Heart right ventricle (tissue), 16 donors: ENCODE measurements at regions not wholly inside any gene's neighbourhood (a gene's known extent, or its start where the extent isn't known, plus 50 kb on each side); places are given as distances from the start of the nearest gene placed in this dataset.

ENCODE experiments used
- ATAC-seq, 8 donors: fragments of 200-7000 bp; cut with Tn5 transposase; one replicate each; pipeline ENCODE4 v1.9.1; 2020; ENCODE audit warnings: mild to moderate bottlenecking in 8 of 8, moderate library complexity in 8 of 8, moderate number of reproducible peaks in 1 of 8
- DNase-seq, 2 donors: peaks; one replicate each; pipeline ENCODE4 v3.0.0-alpha.2; 2020
- H3K27ac ChIP-seq, 10 donors: fragments of 200-600 bp; sonication (generic) in 2 of 10; one replicate each; pipeline versions ENCODE4 v1.5.0 to v1.8.0; 2020 to 2022; ENCODE audit warnings: mild to moderate bottlenecking in 3 of 10
- H3K27me3 ChIP-seq, 7 donors: fragments of 200-600 bp; one replicate each; pipeline ENCODE4 v1.8.0; 2021 to 2022; ENCODE audit warnings: mild to moderate bottlenecking in 2 of 7
- H3K36me3 ChIP-seq, 9 donors: fragments of 200-600 bp; sonication (generic) in 1 of 9; one replicate each; pipeline versions ENCODE4 v1.5.0 to v1.8.0; 2020 to 2022; ENCODE audit warnings: mild to moderate bottlenecking in 2 of 9
- H3K4me1 ChIP-seq, 9 donors: fragments of 200-600 bp; sonication (generic) in 1 of 9; one replicate each; pipeline versions ENCODE4 v1.5.0 to v1.8.0; 2020 to 2022; ENCODE audit warnings: mild to moderate bottlenecking in 4 of 9
- H3K4me3 ChIP-seq, 10 donors: fragments of 200-600 bp; sonication (generic) in 2 of 10; one replicate each; pipeline versions ENCODE4 v1.5.0 to v1.8.0; 2020 to 2022; ENCODE audit warnings: mild to moderate bottlenecking in 7 of 10, moderate library complexity in 2 of 10
- H3K9me3 ChIP-seq, 11 donors: fragments of 200-600 bp in 10 of 11; sonication (generic) in 2 of 11; one replicate each; pipeline versions ENCODE4 v1.5.0 to v1.8.0; 2013 to 2022; ENCODE audit warnings: mild to moderate bottlenecking in 2 of 11, control low read depth in 1 of 11, moderate library complexity in 1 of 11
- CTCF ChIP-seq, 9 donors: fragments of 200-600 bp; sonication (generic) in 2 of 9; IDR thresholded peaks; one replicate each; pipeline versions ENCODE4 v1.5.0 to v1.8.0; 2021 to 2022; ENCODE audit warnings: antibody characterized with exemption in 9 of 9, mild to moderate bottlenecking in 5 of 9, moderate library complexity in 1 of 9
- WGBS, 2 donors: extraction: QIAGEN DNeasy Blood & Tissue Kit; methylation state at CpG; one replicate each; pipeline ENCODE4 v1.1.7; 2013; ENCODE audit warnings: inconsistent platforms in 1 of 2; 5-methylcytosine and 5-hydroxymethylcytosine counted together
- intact Hi-C, 10 donors: fragments of 100-400 bp; cut with DNase I; formaldehyde crosslinking; loops; one replicate each; pipeline versions ENCODE4 v1.11.1 to v1.14.2; 2022
- donor health status: Arrhythmogenic right ventricular cardiomyopathy.
- donor health status: ischemic (EF 13 %, LVEDD 7.1; RV severe dilation, severe dysfunction).
- donor health status: healthy with polysubstance abuse.
- donor health status: DM: no; HTN: yes; CAD: no.
- donor health status: DM: no; HTN: no; CAD: no.
- donor health status: ischemic (EF 25% LVEDD 6.9; RV normal size, moderate dysfunction).
- donor health status: ischemic (EF 25% LVEDD 5.7; RV mildly dilated, moderate dysfunction).
- donor health status: healthy.
- donor health status: DM: yes; HTN: yes; CAD: no.
- donor health status: Ischemic cardiomyopathy.
- donor health status: ischemic (EF 35%, LVEDD 5.7; RV mildly dilated, moderate dysfunction).
- donor health status: nonischemic (EF 11% LVEDD 7.7; RV severe dilation, severe dysfunction).
- donor health status: DM: yes; HTN: yes; CAD: no.
- donor health status: PGD.
- donor health status: ischemic (EF 29% LVEDD 5.4; RV normal size, mild dysfunction).
- donor health status: nonischemic (EF 23%, LVEDD 6.1; RV moderate dilation, normal function).

DNA sequence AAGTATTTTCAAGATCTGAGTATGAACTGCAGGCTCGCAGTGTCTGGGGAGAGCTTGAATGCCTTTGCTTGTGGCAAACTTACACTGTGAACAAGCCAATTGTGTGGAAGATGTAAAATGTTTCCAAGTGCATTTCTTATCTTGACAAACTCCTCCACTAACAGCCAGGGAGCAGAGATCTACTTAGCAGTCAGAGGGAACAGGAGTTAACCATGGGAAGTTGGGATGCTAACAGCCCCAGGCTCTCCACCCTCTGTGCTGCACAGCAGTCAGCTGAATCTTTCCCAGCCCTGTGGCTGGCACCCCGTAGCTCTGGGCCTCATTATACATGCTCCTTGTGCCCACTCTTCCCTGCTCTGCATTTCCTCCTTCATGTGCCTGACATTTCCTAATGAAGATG, 450.2 kb downstream of the TSN start:
- DNase-seq, result no peak
- intact Hi-C loops, result no loop called here
- H3K36me3 ChIP-seq, result no peaks in the 10 kb centered on the region
- peaks cover 0 to 6% (median 0%) of the 10 kb centered on the region in 9 donors for H3K4me1 ChIP-seq
- no peak overlapping the region for H3K27ac ChIP-seq
- no peak overlapping the region for H3K4me3 ChIP-seq
- H3K9me3 ChIP-seq, result no peaks in the 10 kb centered on the region
- 47 to 53% methylated on average over 2 of the region's 2 CpGs for WGBS, 2 donors
- TF ChIP-seq CTCF (IDR thresholded peaks at IDR 0.05), result no peak
- no peak for ATAC-seq
- H3K27me3 ChIP-seq, result peaks cover 0 to 15% (median 0%) of the 10 kb centered on the region in 7 donors

GRCh38 chr2:122206101-122206500, 450.6 kb downstream of the TSN start:
- H3K9me3 ChIP-seq, result no peaks in the 10 kb centered on the region
- WGBS, 2 donors, result 60 to 82% methylated on average over 3 of the region's 3 CpGs
- H3K4me1 ChIP-seq, result peaks cover 0 to 6% (median 0%) of the 10 kb centered on the region in 9 donors
- DNase-seq (no peak), ATAC-seq (no peak)
- TF ChIP-seq CTCF (IDR thresholded peaks at IDR 0.05), result no peak
- peaks cover 0 to 15% (median 0%) of the 10 kb centered on the region in 7 donors for H3K27me3 ChIP-seq
- H3K4me3 ChIP-seq, result no peak overlapping the region
- intact Hi-C loops, result no loop called here
- no peaks in the 10 kb centered on the region for H3K36me3 ChIP-seq
- no peak overlapping the region for H3K27ac ChIP-seq

- Histone ChIP-seq H3K27ac (no peak overlapping the region), H3K36me3 (no peaks in the 10 kb centered on the region), H3K9me3 (no peaks in the 10 kb centered on the region), H3K4me1 (no peaks in the 10 kb centered on the region), H3K27me3 (peaks cover 0 to 15% (median 0%) of the 10 kb centered on the region in 7 donors), H3K4me3 (no peak overlapping the region)
- DNase-seq (no peak), ATAC-seq (no peak)
- intact Hi-C loops, result no loop called here
- 98 to 99% methylated on average over 2 of the region's 2 CpGs for WGBS, 2 donors
- no peak for TF ChIP-seq CTCF (IDR thresholded peaks at IDR 0.05)
These were observed 453.9 kb downstream of the TSN start for GRCh38 chr2:122209377-122209776.

- Histone ChIP-seq H3K27me3 (peaks cover 0 to 15% (median 0%) of the 10 kb centered on the region in 7 donors), H3K9me3 (no peaks in the 10 kb centered on the region), H3K4me1 (no peaks in the 10 kb centered on the region), H3K27ac (no peak overlapping the region), H3K36me3 (no peaks in the 10 kb centered on the region), H3K4me3 (no peak overlapping the region)
- no peak for ATAC-seq
- no peak for TF ChIP-seq CTCF (IDR thresholded peaks at IDR 0.05)
- no peak for DNase-seq
- 95 to 98% methylated on average over 4 of the region's 4 CpGs for WGBS, 2 donors
- intact Hi-C loops, result no loop called here
These were observed 454.6 kb downstream of the TSN start for GRCh38 chr2:122210065-122210464.
